HL-60 (cell line): ENCODE measurements at regions not wholly inside any gene's neighbourhood (a gene's known extent, or its start where the extent isn't known, plus 50 kb on each side); places are given as distances from the start of the nearest gene placed in this dataset.
"Not testable (repeated sequence)": the region's sequence is repeated elsewhere in the genome, so short reads cannot be mapped to it uniquely, and the experiment has no call there.

Source experiments
- DNase-seq, 2 experiments: peaks; one replicate each; pipeline ENCODE4 v3.0.0-alpha.2; 2010 to 2020; ENCODE audit warnings: low read depth in 1 of 2, low spot score in 1 of 2
- H3K27ac ChIP-seq: fragments of 250-450 bp; sonication (Bioruptor Pico); replicated peaks from 2 replicates; pipeline ENCODE4 v1.5.1; 2020; ENCODE audit warnings: mild to moderate bottlenecking, moderate library complexity
- H3K27me3 ChIP-seq: fragments of 250-450 bp; sonication (Bioruptor Pico); 2 replicates; pipeline ENCODE4 v1.5.1; 2021; ENCODE audit warnings: mild to moderate bottlenecking, moderate library complexity; ENCODE audit not compliant: insufficient read depth, poor library complexity, severe bottlenecking
- H3K4me3 ChIP-seq: replicated peaks from 2 replicates; pipeline ENCODE4 v1.5.1; 2011; ENCODE audit warnings: mild to moderate bottlenecking, control low read depth, low read length; ENCODE audit not compliant: insufficient read depth
- GABPA ChIP-seq: IDR thresholded peaks from 2 replicates; pipeline ENCODE4 v1.6.1; 2012; ENCODE audit warnings: low read depth
- POLR2AphosphoS5 ChIP-seq: IDR thresholded peaks from 2 replicates; pipeline ENCODE4 v1.6.1; 2012; ENCODE audit warnings: low read depth
- SPI1 ChIP-seq: IDR thresholded peaks from 2 replicates; pipeline ENCODE4 v1.6.1; 2012; ENCODE audit warnings: low read depth, mild to moderate bottlenecking, borderline replicate concordance
- TF ChIP-seq, protein P1 (sequence below): IDR thresholded peaks from 2 replicates; pipeline ENCODE4 v1.6.1; 2012; ENCODE audit warnings: low read depth; ENCODE audit not compliant: insufficient replicate concordance
- TF ChIP-seq, protein P2 (sequence below): IDR thresholded peaks from one replicate; pipeline ENCODE4 v1.5.1; 2011; ENCODE audit warnings: low read length, control low read depth, inconsistent platforms; ENCODE audit not compliant: insufficient read depth

DNA sequence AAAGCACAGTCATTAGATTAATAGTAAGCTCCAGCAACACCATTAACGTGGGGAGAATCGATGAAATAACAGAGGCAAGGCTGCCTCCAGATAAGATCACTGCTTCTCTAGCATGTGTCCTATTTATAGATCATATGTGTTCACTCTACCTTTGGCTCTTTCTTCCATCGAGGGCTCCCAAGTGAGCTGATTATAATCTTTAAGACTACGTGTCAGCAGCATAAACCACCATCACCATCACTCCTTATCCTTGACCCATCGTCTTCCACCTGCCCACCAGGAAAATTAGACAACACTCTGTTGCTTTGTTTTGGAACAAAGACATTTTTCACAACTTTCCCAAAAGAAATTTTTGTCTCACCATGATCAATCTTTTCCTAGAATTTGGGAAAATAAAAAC lies 71.2 kb upstream of the CARD11 start:
- no peak for TF ChIP-seq SPI1
- TF ChIP-seq, protein P1, sequence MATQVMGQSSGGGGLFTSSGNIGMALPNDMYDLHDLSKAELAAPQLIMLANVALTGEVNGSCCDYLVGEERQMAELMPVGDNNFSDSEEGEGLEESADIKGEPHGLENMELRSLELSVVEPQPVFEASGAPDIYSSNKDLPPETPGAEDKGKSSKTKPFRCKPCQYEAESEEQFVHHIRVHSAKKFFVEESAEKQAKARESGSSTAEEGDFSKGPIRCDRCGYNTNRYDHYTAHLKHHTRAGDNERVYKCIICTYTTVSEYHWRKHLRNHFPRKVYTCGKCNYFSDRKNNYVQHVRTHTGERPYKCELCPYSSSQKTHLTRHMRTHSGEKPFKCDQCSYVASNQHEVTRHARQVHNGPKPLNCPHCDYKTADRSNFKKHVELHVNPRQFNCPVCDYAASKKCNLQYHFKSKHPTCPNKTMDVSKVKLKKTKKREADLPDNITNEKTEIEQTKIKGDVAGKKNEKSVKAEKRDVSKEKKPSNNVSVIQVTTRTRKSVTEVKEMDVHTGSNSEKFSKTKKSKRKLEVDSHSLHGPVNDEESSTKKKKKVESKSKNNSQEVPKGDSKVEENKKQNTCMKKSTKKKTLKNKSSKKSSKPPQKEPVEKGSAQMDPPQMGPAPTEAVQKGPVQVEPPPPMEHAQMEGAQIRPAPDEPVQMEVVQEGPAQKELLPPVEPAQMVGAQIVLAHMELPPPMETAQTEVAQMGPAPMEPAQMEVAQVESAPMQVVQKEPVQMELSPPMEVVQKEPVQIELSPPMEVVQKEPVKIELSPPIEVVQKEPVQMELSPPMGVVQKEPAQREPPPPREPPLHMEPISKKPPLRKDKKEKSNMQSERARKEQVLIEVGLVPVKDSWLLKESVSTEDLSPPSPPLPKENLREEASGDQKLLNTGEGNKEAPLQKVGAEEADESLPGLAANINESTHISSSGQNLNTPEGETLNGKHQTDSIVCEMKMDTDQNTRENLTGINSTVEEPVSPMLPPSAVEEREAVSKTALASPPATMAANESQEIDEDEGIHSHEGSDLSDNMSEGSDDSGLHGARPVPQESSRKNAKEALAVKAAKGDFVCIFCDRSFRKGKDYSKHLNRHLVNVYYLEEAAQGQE = no peak
- TF ChIP-seq GABPA = no peak
- TF ChIP-seq, protein P2, sequence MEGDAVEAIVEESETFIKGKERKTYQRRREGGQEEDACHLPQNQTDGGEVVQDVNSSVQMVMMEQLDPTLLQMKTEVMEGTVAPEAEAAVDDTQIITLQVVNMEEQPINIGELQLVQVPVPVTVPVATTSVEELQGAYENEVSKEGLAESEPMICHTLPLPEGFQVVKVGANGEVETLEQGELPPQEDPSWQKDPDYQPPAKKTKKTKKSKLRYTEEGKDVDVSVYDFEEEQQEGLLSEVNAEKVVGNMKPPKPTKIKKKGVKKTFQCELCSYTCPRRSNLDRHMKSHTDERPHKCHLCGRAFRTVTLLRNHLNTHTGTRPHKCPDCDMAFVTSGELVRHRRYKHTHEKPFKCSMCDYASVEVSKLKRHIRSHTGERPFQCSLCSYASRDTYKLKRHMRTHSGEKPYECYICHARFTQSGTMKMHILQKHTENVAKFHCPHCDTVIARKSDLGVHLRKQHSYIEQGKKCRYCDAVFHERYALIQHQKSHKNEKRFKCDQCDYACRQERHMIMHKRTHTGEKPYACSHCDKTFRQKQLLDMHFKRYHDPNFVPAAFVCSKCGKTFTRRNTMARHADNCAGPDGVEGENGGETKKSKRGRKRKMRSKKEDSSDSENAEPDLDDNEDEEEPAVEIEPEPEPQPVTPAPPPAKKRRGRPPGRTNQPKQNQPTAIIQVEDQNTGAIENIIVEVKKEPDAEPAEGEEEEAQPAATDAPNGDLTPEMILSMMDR = no peak
- no peak for TF ChIP-seq POLR2AphosphoS5
- DNase-seq = no peak
- no peak overlapping the region for H3K4me3 ChIP-seq

GRCh38 chr7:3117081-3117480 lies 73.4 kb upstream of the CARD11 start:
- Histone ChIP-seq H3K4me3 (no peak overlapping the region), H3K27ac (no peak overlapping the region), H3K27me3 (no peaks in the 10 kb centered on the region)
- no peak for DNase-seq
- TF ChIP-seq, protein P1 = no peak
- TF ChIP-seq GABPA = no peak
- no peak for TF ChIP-seq POLR2AphosphoS5
- TF ChIP-seq, protein P2 = no peak
- TF ChIP-seq SPI1 = no peak

More for the DNA sequence above, 71.2 kb upstream of the CARD11 start:
- no peak overlapping the region for H3K27ac ChIP-seq
- H3K27me3 ChIP-seq = no peaks in the 10 kb centered on the region

DNA sequence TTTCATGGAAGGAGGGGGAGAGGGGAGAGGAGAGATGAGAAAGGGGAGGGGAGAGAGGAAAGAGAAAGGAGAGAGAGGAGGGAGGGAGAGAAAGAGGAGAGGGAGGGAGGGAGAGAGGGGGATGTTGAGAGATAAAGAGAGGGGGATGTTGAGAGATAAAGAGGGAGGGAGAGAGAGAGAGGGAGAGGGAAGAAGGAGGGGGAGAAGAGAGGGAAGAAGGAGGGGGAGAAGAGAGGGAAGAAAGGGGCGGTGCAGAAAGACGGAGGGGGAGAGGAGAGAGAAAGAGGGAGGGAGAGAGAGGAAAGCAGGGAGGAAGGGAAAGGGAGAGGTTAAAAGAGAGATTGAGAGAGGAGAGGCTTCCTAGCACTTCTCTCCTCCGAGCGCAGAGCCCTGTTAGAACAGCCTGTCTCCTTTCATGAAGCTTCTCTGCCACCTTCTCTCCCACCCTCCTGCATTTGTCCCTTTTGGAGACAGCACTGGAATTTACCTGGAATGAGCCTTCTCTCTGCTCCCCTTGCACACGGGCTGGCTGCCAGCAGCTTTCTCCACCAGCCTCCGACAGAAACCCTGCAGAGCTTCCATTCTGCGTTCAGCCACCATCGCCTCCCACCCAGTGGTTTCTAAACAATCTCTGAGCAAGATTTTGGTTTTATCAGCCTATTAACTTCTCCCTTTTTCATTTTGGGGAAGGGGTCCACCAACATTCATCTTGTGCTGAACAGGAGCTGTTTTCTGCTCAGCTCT lies 74.0 kb upstream of the CARD11 start:
- Histone ChIP-seq H3K27me3 (no peaks in the 10 kb centered on the region), H3K4me3 (no peak overlapping the region), H3K27ac (no peak overlapping the region)
- no peak for DNase-seq
- TF ChIP-seq, protein P2 = no peak
- no peak for TF ChIP-seq GABPA

- H3K27ac ChIP-seq, DNase-seq, H3K27me3 ChIP-seq, H3K4me3 ChIP-seq: not testable (repeated sequence)
Observed at GRCh38 chr7:3119352-3119927, 75.8 kb upstream of the CARD11 start.
